HepG2 (cell line): ENCODE measurements at regions not wholly inside any gene's neighbourhood (a gene's known extent, or its start where the extent isn't known, plus 50 kb on each side); places are given as distances from the start of the nearest gene placed in this dataset.

ENCODE experiments used
- ATAC-seq: fragments of 200-7000 bp; cut with Tn5 transposase; 3 replicates; pipeline ENCODE4 v1.9.1; 2020; ENCODE audit warnings: mild to moderate bottlenecking, moderate library complexity
- BruUV-seq: library from RNA; stranded (reverse); fragments of 400-500 nt; replicated peaks from 2 replicates; lab custom pipeline; 2021; lab: Mats Ljungman, UMichigan
- CTCF ChIA-PET: fragments of 300-600 bp; formaldehyde crosslinking; extraction: SDS; loops from one replicate; lab custom pipeline; 2021; ENCODE audit warnings: low total read pairs, inconsistent platforms, low intra/inter-chr PET ratio; lab: Yijun Ruan, JAX
- POLR2A ChIA-PET: fragments of 350-600 bp; sonication (Branson Sonifier 250); formaldehyde crosslinking; loops from one replicate; lab custom pipeline; 2020; ENCODE audit warnings: antibody characterized with exemption, inconsistent platforms; lab: Yijun Ruan, JAX
- DNase-seq: peaks from one replicate; pipeline ENCODE4 v3.0.0-alpha.2; 2015; ENCODE audit warnings: low spot score
- FAIRE-seq: peaks from 3 replicates; lab custom pipeline; 2011; peaks lifted over from hg19 to GRCh38; lab: Jason Lieb, UNC
- H2AFZ ChIP-seq: one replicate; pipeline ENCODE4 v1.6.1; 2011; ENCODE audit warnings: low read length, inconsistent platforms
- H3K27ac ChIP-seq: fragments of 300-600 bp; 3 replicates; pipeline ENCODE4 v1.8.0; 2011; ENCODE audit warnings: mixed run types, mild to moderate bottlenecking, mixed read lengths, low read length, inconsistent platforms; ENCODE audit not compliant: insufficient read depth; ENCODE audit errors: extremely low read length
- H3K27me3 ChIP-seq, 2 experiments: fragments of 200-600 bp in 1 of 2; 2 replicates in 1 of 2; 3 replicates in 1 of 2; pipeline versions ENCODE4 v1.6.0 to v1.8.0; 2011; ENCODE audit warnings: low read length in 2 of 2, mild to moderate bottlenecking in 2 of 2, moderate library complexity in 2 of 2, inconsistent platforms in 1 of 2; ENCODE audit not compliant: insufficient read depth in 2 of 2, control insufficient read depth in 1 of 2
- H3K36me3 ChIP-seq, 2 experiments: fragments of 200-600 bp in 1 of 2; replicated peaks in 1 of 2; 2 replicates in 1 of 2; 3 replicates in 1 of 2; pipeline versions ENCODE4 v1.5.1 to v1.8.0; 2011; ENCODE audit warnings: low read length in 2 of 2, inconsistent platforms in 1 of 2; ENCODE audit not compliant: insufficient read depth in 2 of 2, control insufficient read depth in 1 of 2
- H3K4me1 ChIP-seq: 2 replicates; pipeline ENCODE4 v1.5.1; 2012; ENCODE audit warnings: low read length, inconsistent platforms; ENCODE audit not compliant: insufficient read depth
- H3K4me2 ChIP-seq: 2 replicates; pipeline ENCODE4 v1.6.0; 2011; ENCODE audit warnings: low read depth, low read length, inconsistent platforms
- H3K4me3 ChIP-seq, 3 experiments: fragments of 200-600 bp in 1 of 3; sonication (generic), shearing (Covaris generic) in 1 of 3; replicated peaks in 1 of 3; 2 replicates each; pipeline ENCODE4 v1.5.1; 2011 to 2016; ENCODE audit warnings: low read length in 3 of 3, inconsistent platforms in 2 of 3, low read depth in 2 of 3, mild to moderate bottlenecking in 2 of 3, control low read depth in 1 of 3, mixed read lengths in 1 of 3; ENCODE audit not compliant: insufficient read depth in 1 of 3
- H3K79me2 ChIP-seq: one replicate; pipeline ENCODE4 v1.6.1; 2011; ENCODE audit warnings: low read length, inconsistent platforms; ENCODE audit not compliant: insufficient read depth
- H3K9ac ChIP-seq: 2 replicates; pipeline ENCODE4 v1.6.0; 2011; ENCODE audit warnings: mild to moderate bottlenecking, low read depth, low read length, inconsistent platforms; ENCODE audit not compliant: insufficient read depth
- H3K9me3 ChIP-seq: 2 replicates; pipeline ENCODE4 v1.5.1; 2012; ENCODE audit warnings: mild to moderate bottlenecking, low read length
- H4K20me1 ChIP-seq: 2 replicates; pipeline ENCODE4 v1.6.0; 2011; ENCODE audit warnings: inconsistent platforms, mild to moderate bottlenecking, low read length, moderate library complexity; ENCODE audit not compliant: insufficient read depth
- HNRNPLL ChIP-seq: fragments of 200-400 bp; formaldehyde crosslinking; IDR thresholded peaks from 2 replicates; pipeline ENCODE4 v1.6.1; 2017; ENCODE audit warnings: mild to moderate bottlenecking, low read depth, low read length; ENCODE audit not compliant: poor library complexity, severe bottlenecking
- KLF16 ChIP-seq, 2 experiments: sonication (generic) in 1 of 2; formaldehyde crosslinking in 1 of 2; IDR thresholded peaks; 2 replicates each; pipeline versions ENCODE4 v1.6.1 to v1.8.0; 2016 to 2023; ENCODE audit warnings: missing genetic modification reagents in 2 of 2, missing compliant biosample characterization in 1 of 2
- MXI1 ChIP-seq: IDR thresholded peaks from 3 replicates; pipeline ENCODE4 v1.6.1; 2012; ENCODE audit warnings: low read depth, low read length, inconsistent platforms, borderline replicate concordance
- NFYC ChIP-seq: IDR thresholded peaks from 2 replicates; pipeline ENCODE4 v1.6.1; 2016; ENCODE audit warnings: missing genetic modification reagents, missing compliant biosample characterization
- PTBP1 ChIP-seq: fragments of 200-400 bp; formaldehyde crosslinking; IDR thresholded peaks from 2 replicates; pipeline ENCODE4 v1.6.1; 2018; ENCODE audit warnings: low read length, low read depth; ENCODE audit not compliant: poor library complexity, severe bottlenecking
- ZBTB25 ChIP-seq: IDR thresholded peaks from 2 replicates; pipeline ENCODE4 v1.6.1; 2018; ENCODE audit warnings: missing genetic modification reagents
- ZFP1 ChIP-seq: IDR thresholded peaks from 2 replicates; pipeline ENCODE4 v1.6.1; 2016
- ZNF230 ChIP-seq: sonication (generic); formaldehyde crosslinking; IDR thresholded peaks from 2 replicates; pipeline ENCODE4 v1.4.0; 2020; ENCODE audit warnings: mild to moderate bottlenecking, missing genetic modification reagents
- ZNF326 ChIP-seq: sonication (generic); formaldehyde crosslinking; IDR thresholded peaks from 2 replicates; pipeline ENCODE4 v1.4.0; 2020; ENCODE audit warnings: missing genetic modification reagents, borderline replicate concordance
- ZNF468 ChIP-seq: sonication (generic); formaldehyde crosslinking; IDR thresholded peaks from 2 replicates; pipeline ENCODE4 v1.8.0; 2022; ENCODE audit warnings: mild to moderate bottlenecking, moderate library complexity, missing genetic modification reagents
- ZNF547 ChIP-seq: sonication (generic); formaldehyde crosslinking; IDR thresholded peaks from 2 replicates; pipeline ENCODE4 v1.5.1; 2020; ENCODE audit warnings: mild to moderate bottlenecking, missing genetic modification reagents
- ZNF552 ChIP-seq: sonication (generic); formaldehyde crosslinking; IDR thresholded peaks from 2 replicates; pipeline ENCODE4 v1.9.0; 2022; ENCODE audit warnings: missing genetic modification reagents, mild to moderate bottlenecking, borderline replicate concordance
- ZNF747 ChIP-seq: sonication (generic); formaldehyde crosslinking; IDR thresholded peaks from 2 replicates; pipeline ENCODE4 v1.8.1; 2023; ENCODE audit warnings: missing genetic modification reagents, mild to moderate bottlenecking, borderline replicate concordance
- WGBS: methylation state at CpG from one replicate; pipeline ENCODE4 v1.1.6; 2017; ENCODE audit warnings: low lambda C conversion rate; 5-methylcytosine and 5-hydroxymethylcytosine counted together
- in situ Hi-C: cut with HindIII; loops from 2 replicates; pipeline ENCODE4 v1.10.0; 2017; ENCODE audit warnings: low pct_unique_long_range_greater_than_20kb; ENCODE audit not compliant: extremely low pct_ligation_motif_present
- intact Hi-C: fragments of 100-400 bp; cut with micrococcal nuclease; formaldehyde crosslinking; loops from one replicate; pipeline ENCODE4 v1.10.0; 2022; ENCODE audit not compliant: unreplicated experiment

- POLR2A ChIA-PET = no interaction called here
- FAIRE-seq = no peak
- intact Hi-C loops = loop anchor here (10.0 kb wide), 1 partner anchor 1272 kb away; no protein-coding TSS in a partner anchor
- no peaks in the 10 kb centered on the region for H3K9me3 ChIP-seq
- H2AFZ ChIP-seq = no peak overlapping the region
- no TSS peak for BruUV-seq
- no peak for ATAC-seq
- H3K4me3 ChIP-seq = no peak overlapping the region
- no peak overlapping the region for H3K4me2 ChIP-seq
- 29% methylated on average over 2 of the region's 2 CpGs for WGBS
- DNase-seq = no peak
- no peaks in the 10 kb centered on the region for H3K79me2 ChIP-seq
- H3K27me3 ChIP-seq = no peaks in the 10 kb centered on the region
- no peaks in the 10 kb centered on the region for H4K20me1 ChIP-seq
- H3K4me1 ChIP-seq = peaks cover 11% of the 10 kb centered on the region
- TF ChIP-seq ZNF552 (CRISPR knock-in tag) (no peak), HNRNPLL (no peak), PTBP1 (no peak), ZNF230 (CRISPR knock-in tag) (no peak), ZFP1 (CRISPR knock-in tag) (no peak), KLF16 (CRISPR knock-in tag; IDR thresholded peaks at IDR 0.05) (no peak), ZNF326 (no peak), ZBTB25 (CRISPR knock-in tag) (no peak), NFYC (no peak), ZNF747 (no peak), MXI1 (no peak), ZNF468 (CRISPR knock-in tag) (no peak), ZNF547 (no peak)
- in situ Hi-C loops = loop anchor here (25.0 kb wide), 2 partner anchors 970 to 1295 kb away; no protein-coding TSS in a partner anchor
- H3K9ac ChIP-seq = no peak overlapping the region
- H3K27ac ChIP-seq = no peak overlapping the region
- CTCF ChIA-PET = no interaction called here
- H3K36me3 ChIP-seq = no peaks in the 10 kb centered on the region
Observed at GRCh38 chr18:42292654-42293053, 337.6 kb downstream of the PIK3C3 start.
